ENCODE measurements at regions not wholly inside any gene's neighbourhood (a gene's known extent, or its start where the extent isn't known, plus 50 kb on each side); places are given as distances from the start of the nearest gene placed in this dataset.

DNA sequence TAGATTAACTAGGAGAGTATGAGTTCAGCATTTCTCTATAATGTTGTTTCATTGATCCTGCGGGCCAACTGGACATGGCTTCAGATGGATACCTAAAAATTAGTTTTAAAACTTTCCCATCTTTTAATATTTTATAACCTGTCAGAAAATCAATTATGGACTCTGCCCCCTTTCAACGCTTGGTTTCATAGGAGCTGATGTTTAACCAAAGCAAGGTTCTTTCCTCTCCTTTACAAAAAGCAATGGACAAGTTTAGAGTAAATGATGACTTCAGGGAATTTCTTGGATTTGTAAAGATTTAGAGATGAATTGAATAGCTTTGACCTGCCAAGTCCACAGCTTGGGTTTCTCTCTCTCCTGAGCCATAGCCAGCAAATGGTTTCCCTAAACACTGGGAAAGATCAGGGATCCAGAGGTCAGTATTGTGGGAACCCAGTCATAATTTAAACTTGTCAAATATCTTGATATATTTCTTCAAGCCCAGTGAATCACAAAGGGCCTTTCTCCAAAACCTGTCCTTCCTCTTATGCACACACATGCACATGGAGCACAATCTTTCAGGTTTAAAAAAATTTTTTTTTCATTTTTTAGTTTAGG, 177.1 kb downstream of the EVX1 start:
- DNase-seq (ENCODE audit: low read depth in 1 of 2, low spot score in 2 of 2) = no peak
- WGBS, 2 experiments (ENCODE audit: extremely low coverage in 1 of 2, insufficient coverage in 1 of 2, insufficient read length in 1 of 2, insufficient replicate concordance in 2 of 2, low coverage in 1 of 2, low lambda C conversion rate in 2 of 2, missing lambda C conversion rate in 1 of 2) = 92% methylated on average over 2 of the region's 2 CpGs; no CpG with 5 or more reads in 1 of the 2 experiments
- H2BK15ac ChIP-seq (ENCODE audit: low read length) = no peak overlapping the region
- TF ChIP-seq SAP30 (IDR thresholded peaks at IDR 0.05; ENCODE audit: insufficient read depth, insufficient replicate concordance, low read length) = no peak
- TF ChIP-seq KDM1A (IDR thresholded peaks at IDR 0.05; ENCODE audit: borderline replicate concordance, low read length) = no peak
- TF ChIP-seq MAFK (IDR thresholded peaks at IDR 0.05; ENCODE audit: low read depth, low read length) = no peak
- no peak for TF ChIP-seq FOSL1 (IDR thresholded peaks at IDR 0.05; ENCODE audit: insufficient read depth, low read depth, low read length)
- no peak for TF ChIP-seq TAF7 (optimal IDR thresholded peaks at IDR 0.05; ENCODE audit: borderline replicate concordance, low read depth, low read length)
- TF ChIP-seq BACH1 (IDR thresholded peaks at IDR 0.05; ENCODE audit: low read length) = no peak
- no peak for TF ChIP-seq HDAC2 (IDR thresholded peaks at IDR 0.05; ENCODE audit: borderline replicate concordance in 1 of 2, low read depth in 2 of 2, low read length in 2 of 2)
- no peak for TF ChIP-seq CBX5 (IDR thresholded peaks at IDR 0.05; ENCODE audit: low read depth, low read length)
- no peak for TF ChIP-seq ATF3 (IDR thresholded peaks at IDR 0.05; ENCODE audit: insufficient read depth, low read depth, low read length)
- TF ChIP-seq RBBP5 (IDR thresholded peaks at IDR 0.05; ENCODE audit: borderline replicate concordance, low read depth, low read length) = no peak
- no peak for TF ChIP-seq EP300 (IDR thresholded peaks at IDR 0.05; ENCODE audit: borderline replicate concordance in 1 of 2, low read depth in 2 of 2, low read length in 2 of 2)
- no peak for TF ChIP-seq GABPA (IDR thresholded peaks at IDR 0.05; ENCODE audit: borderline replicate concordance, insufficient read depth, low read length)

More for the DNA sequence above, 177.1 kb downstream of the EVX1 start:
- Histone ChIP-seq H3K18ac (ENCODE audit: extremely low read depth, low read length) (no peak overlapping the region), H2AK5ac (ENCODE audit: low read depth, low read length) (no peak overlapping the region), H3K79me2 (ENCODE audit: control insufficient read depth in 1 of 2, insufficient read depth in 2 of 2, low read length in 2 of 2) (no peaks in the 10 kb centered on the region), H4K20me1 (replicated peaks in 1 of 2; ENCODE audit: control insufficient read depth in 1 of 2, insufficient read depth in 2 of 2, low read length in 2 of 2) (no peaks in the 10 kb centered on the region), H3K27ac (ENCODE audit: low read depth, low read length) (no peak overlapping the region), H3K4ac (replicated peaks; ENCODE audit: insufficient read length, low read depth, low read length) (no peak overlapping the region), H3K14ac (ENCODE audit: insufficient read length) (no peak overlapping the region), H3K36me3 (ENCODE audit: control insufficient read depth in 2 of 4, insufficient read depth in 4 of 4, low read length in 3 of 4) (no peaks in the 10 kb centered on the region), H4K8ac (ENCODE audit: extremely low read depth, insufficient read depth, low read length) (no peak overlapping the region), H2BK120ac (replicated peaks; ENCODE audit: low read depth, low read length) (no peak overlapping the region), H3K9me3 (ENCODE audit: insufficient read depth in 2 of 2, low read depth in 1 of 2, low read length in 1 of 2) (no peaks in the 10 kb centered on the region), H2BK12ac (ENCODE audit: low read depth, low read length) (no peak overlapping the region), H4K5ac (ENCODE audit: insufficient read length, low read depth, low read length) (no peak overlapping the region), H3K23me2 (ENCODE audit: low read depth, low read length) (no peaks in the 10 kb centered on the region), H3K23ac (ENCODE audit: insufficient read length) (no peak overlapping the region), H2BK5ac (ENCODE audit: low read depth, low read length) (no peak overlapping the region), H2BK20ac (ENCODE audit: low read length) (no peak overlapping the region), H3K4me3 (ENCODE audit: extremely low read depth in 1 of 4, insufficient read depth in 2 of 4, low read depth in 3 of 4, low read length in 4 of 4) (no peak overlapping the region), H4K91ac (replicated peaks; ENCODE audit: insufficient read length, low read length) (no peak overlapping the region), H3K9ac (replicated peaks in 1 of 4; ENCODE audit: extremely low read depth in 1 of 4, low read depth in 3 of 4, low read length in 3 of 4) (no peak overlapping the region), H3K56ac (replicated peaks; ENCODE audit: insufficient read length, low read depth, low read length) (no peak overlapping the region), H3K4me1 (replicated peaks in 1 of 4; ENCODE audit: control insufficient read depth in 3 of 4, insufficient read depth in 4 of 4, low read length in 3 of 4) (no peaks in the 10 kb centered on the region), H3K27me3 (replicated peaks in 1 of 4; ENCODE audit: control insufficient read depth in 3 of 4, extremely low read depth in 1 of 4, insufficient read depth in 3 of 4, low read length in 3 of 4) (no peaks in the 10 kb centered on the region), H2AFZ (ENCODE audit: low read length) (no peak overlapping the region), H3K4me2 (ENCODE audit: insufficient read depth in 1 of 2, low read depth in 2 of 2, low read length in 2 of 2) (no peak overlapping the region), H3K79me1 (ENCODE audit: low read depth, low read length) (no peaks in the 10 kb centered on the region)
- ChIA-PET POLR2A (ENCODE audit: partially characterized antibody) (no interaction called here), CTCF (ENCODE audit: partially characterized antibody) (interaction anchor here (1.1 to 1.5 kb wide), 2 partner anchors 9 to 16 kb away, joined by 3 read pairs; no protein-coding TSS in a partner anchor)
- FAIRE-seq = no peak
